Tongue (tissue), 1 donor: ENCODE measurements at regions not wholly inside any gene's neighbourhood (a gene's known extent, or its start where the extent isn't known, plus 50 kb on each side); places are given as distances from the start of the nearest gene placed in this dataset.
A peak's percentile ranks its signal among the peaks of the same experiment; 100 is the strongest.

Experiments used
- DNase-seq: peaks from one replicate; pipeline ENCODE4 v3.0.0-alpha.2; 2015

GRCh38 chr12:5197131-5197530 is 153.5 kb downstream of the KCNA5 start:
- DNase-seq = no peak

- DNase-seq = no peak
Measured at GRCh38 chr12:5197656-5198055, 154.0 kb downstream of the KCNA5 start.

DNA sequence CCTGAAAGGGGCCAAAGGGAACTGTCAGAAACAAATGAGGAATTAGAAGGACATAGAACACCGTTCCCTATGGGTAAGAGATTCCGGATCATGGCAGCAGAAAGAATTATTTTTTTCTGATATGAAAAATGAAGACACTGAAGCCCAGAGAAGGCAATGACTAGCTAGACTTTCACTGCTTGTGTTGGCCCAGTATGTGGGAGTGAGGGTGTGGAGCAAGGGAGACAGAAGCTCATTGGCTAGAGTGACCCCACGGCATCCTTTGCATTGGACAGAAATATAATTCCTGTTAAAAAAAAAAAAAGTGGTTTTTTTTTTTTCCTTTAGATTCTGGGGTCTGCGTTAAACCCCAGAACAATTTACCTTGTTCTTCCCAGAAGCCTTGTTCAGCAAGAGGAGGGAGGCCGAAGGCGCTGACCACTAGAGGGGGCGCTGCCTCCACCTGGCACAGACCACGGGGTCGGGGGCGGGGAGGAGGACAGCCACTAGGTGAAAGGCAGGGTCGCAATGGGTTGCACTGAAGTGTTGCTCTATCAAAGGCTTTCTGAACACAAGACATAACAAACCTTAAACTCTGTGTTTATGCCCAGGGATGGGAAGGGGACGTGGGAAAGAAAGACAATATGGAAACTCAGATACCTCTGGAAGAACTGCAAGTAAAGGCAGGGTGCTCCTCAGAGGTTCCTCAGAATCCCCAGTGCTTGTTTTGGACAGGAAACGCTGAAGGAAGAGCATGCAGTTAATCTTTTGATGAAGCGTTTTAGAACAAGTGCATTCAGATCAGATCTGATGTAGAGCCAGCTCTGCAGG is 156.8 kb downstream of the KCNA5 start:
- peak; percentile 62 for DNase-seq

GRCh38 chr12:5201554-5202218 is 158.0 kb downstream of the KCNA5 start:
- peak; percentile 62 for DNase-seq

DNA sequence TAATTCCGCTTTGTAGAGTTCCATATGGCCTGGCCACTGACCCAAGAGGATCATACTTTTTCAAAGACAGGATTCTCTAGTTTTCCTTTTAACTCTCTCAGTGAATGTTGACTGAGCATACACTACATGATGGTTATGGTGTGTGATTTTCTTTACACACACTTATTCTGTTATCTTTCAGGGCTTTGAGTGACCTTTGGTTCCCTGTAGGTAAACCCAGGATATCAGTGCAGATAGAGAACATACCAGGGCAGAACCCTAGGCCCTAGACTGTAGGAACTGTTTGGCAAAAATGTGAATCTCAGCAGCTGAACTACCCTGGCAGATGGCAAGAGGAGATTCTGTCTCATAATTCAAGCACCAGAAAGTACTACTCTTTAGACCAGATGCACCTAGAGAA is 159.6 kb downstream of the KCNA5 start:
- DNase-seq = no peak

GRCh38 chr12:5203720-5204119 is 160.0 kb downstream of the KCNA5 start:
- no peak for DNase-seq

GRCh38 chr12:5204271-5204670 is 160.6 kb downstream of the KCNA5 start:
- no peak for DNase-seq

GRCh38 chr12:5204831-5205230 is 161.2 kb downstream of the KCNA5 start:
- no peak for DNase-seq

DNA sequence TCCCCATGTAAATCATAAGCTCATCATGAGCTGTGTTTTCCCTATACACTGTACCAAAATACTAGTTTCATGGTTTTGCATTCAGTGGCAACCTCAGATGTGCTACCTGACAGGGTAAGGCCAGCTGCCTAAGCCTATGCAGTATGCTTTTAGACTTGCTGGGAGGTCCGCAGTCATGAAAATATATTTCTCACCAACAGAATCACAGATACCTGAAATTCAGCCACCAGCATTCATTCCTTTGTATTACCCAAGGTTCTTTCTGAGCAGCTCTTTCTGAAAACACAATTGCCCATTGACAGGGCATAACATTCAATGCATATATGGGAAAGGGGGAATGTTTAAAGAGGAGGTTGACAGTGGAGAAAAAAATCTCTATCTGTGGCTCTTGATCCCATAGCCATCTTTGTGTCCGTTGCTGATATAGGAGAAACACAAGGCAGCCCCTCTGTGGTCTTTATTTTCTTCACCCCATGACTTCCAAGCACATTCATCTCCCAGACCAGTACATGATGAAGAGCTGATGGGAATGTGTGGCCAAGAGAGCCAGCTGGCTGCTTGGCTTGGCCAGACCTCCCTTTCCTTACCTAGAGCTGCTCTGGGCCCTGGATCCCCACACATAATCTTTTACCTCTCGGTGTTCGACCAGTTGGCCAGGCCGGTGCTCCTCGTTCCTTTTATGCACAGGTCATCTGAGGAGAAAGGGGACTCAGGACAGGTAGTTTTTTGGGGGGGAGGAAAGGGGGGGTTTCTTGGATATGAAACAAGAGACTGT is 162.9 kb downstream of the KCNA5 start:
- DNase-seq = no peak

DNA sequence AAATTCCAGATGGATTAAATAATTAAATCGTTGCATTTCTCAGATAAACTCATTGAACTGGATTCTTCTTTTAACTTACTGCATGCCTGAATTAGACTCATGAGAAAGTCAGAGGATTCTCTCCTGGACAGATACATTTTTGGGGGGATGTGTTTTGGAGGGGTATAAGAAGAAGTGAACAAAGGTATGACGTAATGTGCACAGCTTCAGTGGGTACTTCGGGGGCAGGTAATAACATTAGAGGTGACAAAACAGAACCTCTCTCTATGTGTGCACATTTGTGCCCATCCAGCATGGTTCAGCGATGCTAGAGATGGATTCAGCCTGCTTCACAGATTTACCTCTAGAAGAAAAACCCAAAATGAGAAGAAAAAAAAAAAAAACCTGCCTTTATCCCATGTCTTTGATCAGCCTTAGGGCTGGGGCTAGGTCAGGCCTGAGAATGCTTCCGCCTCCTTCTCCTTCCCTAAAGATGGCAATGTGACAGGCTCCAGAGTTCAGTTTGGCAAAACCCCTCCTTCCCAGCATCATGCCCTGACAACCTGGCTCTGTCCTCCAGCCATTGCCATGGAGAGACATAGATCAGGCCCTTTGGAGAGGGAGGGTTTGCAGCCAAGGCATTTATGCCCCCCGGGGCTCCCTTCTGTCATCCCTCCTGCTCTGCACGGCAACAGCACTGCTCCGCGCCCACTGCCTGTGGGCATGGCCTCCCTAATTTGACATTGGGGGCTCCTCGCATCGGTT is 166.7 kb downstream of the KCNA5 start:
- no peak for DNase-seq

DNA sequence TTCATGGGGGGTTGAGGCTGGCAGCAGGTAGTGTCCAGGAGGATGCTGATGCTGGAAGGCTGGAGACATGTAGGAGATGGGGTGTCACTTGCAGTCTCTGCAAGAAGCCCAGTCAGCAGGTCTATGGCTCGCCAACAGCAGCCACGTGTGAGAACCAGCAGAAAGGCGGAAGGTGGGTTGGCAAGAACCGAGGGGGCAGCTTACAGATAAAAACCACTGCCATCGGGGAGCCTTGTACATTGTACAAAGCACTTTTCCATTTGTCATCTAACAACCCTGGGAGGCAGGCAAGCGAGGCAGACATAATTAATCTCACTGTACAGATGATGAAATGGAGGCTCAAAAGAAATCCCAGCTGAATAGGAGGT is 167.2 kb downstream of the KCNA5 start:
- no peak for DNase-seq

GRCh38 chr12:5213336-5213735 is 169.7 kb downstream of the KCNA5 start:
- DNase-seq = no peak

DNA sequence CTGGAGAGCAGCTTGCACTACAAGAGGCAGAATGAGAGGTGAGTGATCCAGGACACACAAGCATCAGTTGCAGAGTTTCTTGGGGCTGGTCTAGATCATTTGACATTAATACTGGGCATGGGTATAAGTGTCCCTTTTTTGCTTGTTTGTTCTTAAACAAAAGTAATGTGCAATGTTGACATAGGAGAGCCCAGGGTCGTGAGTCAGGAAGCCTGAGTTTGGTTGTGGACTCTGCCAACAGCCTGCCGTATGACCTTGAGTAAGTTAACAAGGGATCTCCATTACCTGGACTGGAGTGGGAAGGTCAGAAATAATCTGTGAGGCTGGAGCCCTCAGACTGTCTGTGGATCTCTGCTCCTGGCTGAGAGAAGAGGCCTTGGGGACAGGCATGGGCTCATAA is 170.3 kb downstream of the KCNA5 start:
- DNase-seq = no peak

DNA sequence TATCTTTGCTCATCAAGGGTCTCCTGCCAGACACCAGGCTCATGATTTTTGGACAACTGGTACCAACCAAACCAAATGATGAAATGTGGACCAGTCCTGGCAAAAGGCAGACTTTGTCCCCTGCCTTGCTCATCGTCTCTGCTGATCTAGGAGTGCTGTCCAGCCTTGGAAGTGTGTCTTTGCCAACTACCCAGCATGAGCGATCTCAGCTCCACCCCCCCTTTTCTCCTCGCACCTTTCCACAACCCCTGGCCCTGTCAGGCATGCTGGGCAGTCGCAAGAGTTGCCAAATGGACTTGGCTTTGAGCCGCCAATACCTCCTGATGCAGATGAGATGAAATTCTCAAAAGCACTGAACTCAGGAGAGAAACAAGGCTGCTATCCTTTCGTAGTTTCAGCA is 174.3 kb downstream of the KCNA5 start:
- DNase-seq = no peak

DNA sequence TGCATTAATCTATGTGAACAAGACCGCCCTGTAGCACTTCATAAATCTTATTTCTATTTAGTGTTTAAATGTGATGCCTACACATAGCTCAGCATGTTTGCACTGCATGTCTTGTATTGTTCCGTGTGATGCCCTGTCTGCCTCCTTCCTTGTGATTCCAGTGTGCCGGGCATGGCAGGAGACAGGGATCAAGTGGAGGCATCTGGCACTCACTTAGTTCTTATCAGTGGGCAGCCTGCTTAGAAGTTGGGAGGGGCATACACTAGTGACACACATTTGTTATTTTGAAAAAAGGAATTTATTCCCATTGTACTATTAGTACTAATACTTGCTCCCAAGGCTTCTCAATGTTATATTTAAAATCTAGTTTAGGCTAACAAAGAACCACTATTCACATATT is 176.4 kb downstream of the KCNA5 start:
- no peak for DNase-seq

GRCh38 chr12:5220835-5221234 is 177.2 kb downstream of the KCNA5 start:
- DNase-seq = no peak

DNA sequence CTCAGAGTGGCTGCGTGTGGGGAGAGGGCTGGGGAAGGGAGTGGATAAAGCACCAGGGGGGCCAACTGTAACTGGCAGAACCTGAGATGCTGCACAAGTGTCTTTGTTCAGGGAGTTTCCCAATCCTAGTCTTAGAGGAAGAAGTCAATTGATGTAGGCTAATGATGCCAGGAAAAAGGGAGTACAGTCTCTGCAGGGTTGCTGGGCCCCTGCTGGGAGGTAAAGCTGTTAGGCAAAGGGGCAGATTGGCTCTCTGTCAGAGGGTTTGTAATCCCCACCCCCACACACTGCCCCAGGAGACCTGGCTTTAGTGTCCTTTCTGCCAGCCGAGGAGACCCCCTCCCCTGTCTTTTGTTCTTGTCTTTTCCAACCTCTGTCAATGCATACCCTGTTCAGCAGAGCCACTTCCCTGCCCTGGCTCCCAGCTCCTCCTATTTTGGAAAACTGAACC is 178.4 kb downstream of the KCNA5 start:
- DNase-seq = no peak

- no peak for DNase-seq
Measured at GRCh38 chr12:5222729-5223128, 179.1 kb downstream of the KCNA5 start.

DNA sequence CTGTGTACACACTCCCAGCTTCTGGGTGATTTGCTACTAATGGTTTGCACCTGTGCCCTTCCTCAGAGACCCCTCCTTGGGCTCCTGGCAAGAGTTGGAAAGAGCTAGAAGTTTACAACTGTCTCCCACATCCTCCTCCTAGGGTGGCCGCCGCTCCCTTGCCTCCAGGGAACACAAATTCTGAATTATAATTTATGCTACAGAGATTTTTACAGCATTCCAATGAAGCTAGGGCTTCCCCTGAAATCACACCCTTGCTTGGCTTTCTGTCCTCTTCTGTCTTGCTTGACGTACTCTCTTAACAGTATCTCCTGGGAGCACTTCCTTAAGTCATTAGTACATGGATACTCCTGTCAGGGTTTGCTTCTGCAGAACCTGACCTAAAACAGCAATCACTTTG is 180.2 kb downstream of the KCNA5 start:
- no peak for DNase-seq

DNA sequence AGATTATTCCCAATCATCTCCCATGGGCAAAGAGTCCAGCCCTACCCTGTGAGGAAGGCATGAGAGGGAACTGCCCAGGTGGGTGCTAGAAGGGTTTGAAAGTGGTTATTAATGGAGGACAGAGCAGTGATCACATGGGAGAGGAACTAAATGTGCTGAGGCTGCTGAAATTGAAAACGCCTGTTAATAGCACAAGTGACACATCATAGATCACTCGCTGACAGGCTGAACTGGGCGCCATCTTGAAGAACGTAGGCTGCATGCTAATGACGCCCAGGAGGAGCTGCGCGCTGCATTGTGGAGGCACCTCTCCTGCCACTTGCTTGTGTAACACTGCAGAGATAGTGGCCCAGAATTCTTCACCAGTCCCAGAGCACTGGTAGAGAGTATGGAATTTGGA is 182.9 kb downstream of the KCNA5 start:
- no peak for DNase-seq

GRCh38 chr12:5227708-5228373 is 184.2 kb downstream of the KCNA5 start:
- DNase-seq = no peak

DNA sequence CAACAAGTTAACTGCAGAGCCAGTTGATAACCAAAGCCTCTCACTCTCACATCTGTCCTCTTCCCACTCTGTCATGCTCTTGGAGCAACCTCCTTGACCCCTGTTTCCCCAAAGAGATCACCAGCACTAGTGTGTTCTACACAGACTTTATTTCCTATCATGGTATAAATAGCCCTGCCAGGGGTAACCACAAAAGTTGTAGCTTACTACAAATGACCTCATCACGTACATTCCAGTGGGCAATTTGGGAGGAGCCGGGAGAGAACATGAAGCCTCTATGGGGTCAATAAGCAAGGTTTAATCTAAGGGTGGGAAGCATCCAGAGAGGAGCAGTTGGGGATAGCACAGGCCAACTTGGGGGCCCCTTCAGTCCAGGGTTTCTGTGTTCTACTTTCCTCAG is 186.5 kb downstream of the KCNA5 start:
- no peak for DNase-seq
